SIG-M5 treated with dmso at 0.1 percent for 504 hours (cell line): ENCODE measurements at regions not wholly inside any gene's neighbourhood (a gene's known extent, or its start where the extent isn't known, plus 50 kb on each side); places are given as distances from the start of the nearest gene placed in this dataset.

Experiments
- DNase-seq: peaks from one replicate; lab custom pipeline; 2025; ENCODE audit not compliant: unreplicated experiment; lab: John Stamatoyannopoulos, UW

DNA sequence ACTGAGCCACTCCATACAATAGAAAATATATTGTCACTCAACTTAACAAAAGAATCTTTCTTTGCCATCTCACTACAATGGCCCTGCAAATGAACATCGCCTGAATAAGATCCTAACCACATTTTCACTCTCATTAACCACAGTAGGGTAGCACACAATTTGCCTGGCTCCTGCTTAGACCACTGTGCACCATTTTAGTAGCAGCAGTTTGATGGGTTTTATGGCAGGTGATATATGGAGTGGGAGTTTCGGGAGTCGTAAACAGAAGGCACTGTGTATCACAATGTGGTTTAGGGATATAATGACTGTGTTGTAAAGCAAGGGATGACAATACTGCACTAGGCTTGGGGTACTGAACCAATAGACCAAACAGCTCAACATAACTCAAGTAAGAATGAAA is 617.4 kb downstream of the BCL11A start:
- no peak for DNase-seq

DNA sequence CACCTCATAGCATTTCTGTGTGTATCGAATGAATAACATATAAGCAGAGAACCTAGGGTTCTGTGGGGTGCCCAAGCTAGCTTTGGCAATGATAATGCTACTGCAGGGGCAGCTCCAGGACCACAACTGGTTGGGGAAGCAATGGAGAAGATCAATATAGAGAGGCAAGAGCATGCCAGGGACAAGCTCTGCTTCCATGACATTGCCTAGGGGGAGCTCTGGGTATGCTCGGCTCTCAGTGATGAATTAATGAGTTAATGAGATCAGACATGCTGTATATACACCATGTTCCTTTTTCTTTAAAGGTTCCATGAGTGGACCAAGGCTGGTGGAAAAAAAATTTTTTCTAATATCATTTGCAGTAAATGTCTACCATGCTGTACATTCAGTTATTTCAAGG is 618.4 kb downstream of the BCL11A start:
- no peak for DNase-seq

DNA sequence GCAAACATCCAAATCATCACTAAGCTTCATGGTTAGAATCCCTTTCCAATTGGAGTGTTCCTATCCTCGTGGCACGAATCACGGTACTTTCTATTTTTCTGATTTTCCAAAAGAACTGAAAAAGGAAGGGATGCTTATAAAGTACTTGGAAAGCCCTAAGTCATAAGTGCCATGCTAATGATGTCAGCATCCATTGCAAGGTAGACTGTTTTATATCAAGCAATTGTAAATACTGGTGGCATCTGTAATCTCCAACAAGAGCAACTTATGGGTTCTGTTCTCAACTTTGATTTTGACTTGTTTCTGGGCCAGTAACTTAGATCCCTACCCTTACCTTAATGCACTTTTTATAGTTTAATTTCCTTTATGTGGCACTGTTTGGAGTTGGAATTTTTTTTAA is 619.5 kb downstream of the BCL11A start:
- no peak for DNase-seq

DNA sequence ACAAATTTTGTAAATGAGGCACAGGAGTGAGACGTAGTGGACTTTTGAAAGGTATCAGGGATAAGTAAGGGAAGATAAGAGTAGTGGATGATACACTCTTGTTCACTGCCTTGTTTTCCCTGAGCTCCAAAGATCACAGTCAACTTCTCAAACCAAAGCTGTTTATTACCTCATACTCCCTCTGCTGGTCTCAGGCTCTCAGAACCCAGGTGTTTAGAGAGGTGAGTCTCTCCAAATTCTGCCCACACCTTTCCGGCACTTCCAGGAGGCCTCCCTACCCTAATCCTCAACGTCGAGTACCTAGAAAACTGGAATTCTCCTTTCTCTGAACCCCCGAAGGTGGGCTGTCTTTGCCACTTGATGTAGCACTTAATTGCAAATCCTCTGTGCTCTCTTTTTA is 621.1 kb downstream of the BCL11A start:
- DNase-seq = no peak

DNA sequence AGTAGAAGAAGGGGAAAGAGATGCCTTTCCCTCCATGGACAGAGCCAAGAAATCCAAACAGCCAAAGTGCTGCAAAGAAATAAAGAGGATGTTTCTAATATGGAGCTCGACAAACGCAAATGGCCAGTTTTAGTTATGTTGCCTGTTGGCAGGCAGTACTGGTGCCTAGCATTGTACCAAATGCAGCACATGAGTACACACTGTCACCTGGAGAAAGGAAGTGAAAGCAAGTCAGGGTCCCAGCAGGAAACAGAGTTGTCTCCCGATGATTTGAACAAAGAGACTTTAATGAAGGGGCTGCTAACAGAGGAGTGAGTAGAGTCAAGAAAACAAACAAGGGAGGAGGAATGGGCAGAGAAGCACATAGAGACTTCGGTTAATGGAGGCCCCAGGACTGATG is 623.0 kb downstream of the BCL11A start:
- no peak for DNase-seq

DNA sequence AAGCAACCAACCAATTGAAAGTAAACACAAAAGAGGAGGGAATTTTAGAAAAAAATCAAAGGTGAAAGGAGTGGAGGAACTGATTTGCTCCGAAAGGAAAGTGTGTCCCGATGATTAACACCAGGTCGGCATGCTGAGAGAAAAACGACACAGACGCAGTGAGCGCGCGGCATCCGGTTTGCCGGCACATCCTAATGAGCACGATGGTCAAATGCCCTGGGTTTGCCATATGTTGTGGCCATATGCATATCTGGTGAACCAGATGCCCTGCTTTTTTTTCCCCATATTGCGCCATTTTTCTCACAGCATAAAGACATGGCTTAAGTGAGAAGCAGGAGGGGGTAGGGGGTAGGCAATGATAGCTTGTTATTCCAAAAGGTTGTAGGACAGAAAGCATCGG is 626.7 kb downstream of the BCL11A start:
- no peak for DNase-seq

DNA sequence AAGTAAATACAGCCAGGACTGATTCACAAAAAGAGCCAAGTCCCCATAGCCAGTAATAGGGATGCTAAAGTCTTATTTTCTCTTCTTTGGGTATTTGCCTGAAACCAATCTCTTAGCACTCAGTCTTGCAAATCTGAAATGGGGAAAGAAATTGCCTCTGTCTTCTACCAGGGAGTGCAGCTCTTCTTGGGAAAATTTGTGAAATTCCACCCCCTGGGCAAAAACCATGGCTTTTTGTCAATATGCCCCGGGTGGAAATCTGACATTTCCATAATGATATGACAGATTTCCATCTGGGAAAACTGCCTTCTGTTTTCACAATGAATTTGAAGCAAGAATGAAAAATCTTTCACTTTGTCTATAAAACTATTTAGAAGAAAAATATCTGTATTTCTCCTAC is 628.1 kb downstream of the BCL11A start:
- no peak for DNase-seq

DNA sequence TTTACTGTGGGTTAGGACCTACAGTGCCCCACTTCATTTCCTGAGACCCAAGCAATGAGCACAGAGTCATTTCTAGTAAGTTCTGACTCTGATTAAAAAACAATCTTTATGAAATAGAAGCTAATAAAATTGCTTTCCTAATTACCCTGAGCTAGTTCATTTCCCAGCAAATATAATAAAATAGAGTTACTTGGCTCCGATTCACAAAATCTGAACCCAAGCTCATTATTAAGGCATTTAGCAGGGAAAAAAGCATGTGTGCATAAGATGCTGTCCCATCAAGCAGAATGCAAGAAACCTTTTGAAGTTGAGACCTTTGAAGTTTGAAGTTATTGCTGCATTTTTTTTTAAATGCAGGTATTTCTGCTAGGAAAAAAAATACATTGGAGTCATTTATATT is 629.1 kb downstream of the BCL11A start:
- DNase-seq = no peak

DNA sequence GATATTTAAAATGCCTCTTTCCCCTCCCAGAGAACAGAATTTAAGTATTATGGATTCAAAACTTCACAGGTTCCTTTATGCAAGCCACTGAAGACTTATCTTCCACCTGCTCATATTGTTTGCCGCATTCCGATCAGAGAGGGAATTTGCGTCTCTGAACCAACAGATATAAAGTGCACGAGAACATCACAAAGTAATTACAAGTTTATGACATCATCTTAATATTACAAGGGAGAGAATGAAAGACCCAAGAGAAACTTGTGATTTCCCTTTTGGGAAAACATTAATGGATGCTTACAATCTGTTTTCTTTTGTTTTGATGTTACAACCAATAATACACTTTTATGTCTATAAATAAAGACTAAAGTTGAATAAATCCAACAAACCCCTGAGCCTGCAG is 631.0 kb downstream of the BCL11A start:
- DNase-seq = no peak

DNA sequence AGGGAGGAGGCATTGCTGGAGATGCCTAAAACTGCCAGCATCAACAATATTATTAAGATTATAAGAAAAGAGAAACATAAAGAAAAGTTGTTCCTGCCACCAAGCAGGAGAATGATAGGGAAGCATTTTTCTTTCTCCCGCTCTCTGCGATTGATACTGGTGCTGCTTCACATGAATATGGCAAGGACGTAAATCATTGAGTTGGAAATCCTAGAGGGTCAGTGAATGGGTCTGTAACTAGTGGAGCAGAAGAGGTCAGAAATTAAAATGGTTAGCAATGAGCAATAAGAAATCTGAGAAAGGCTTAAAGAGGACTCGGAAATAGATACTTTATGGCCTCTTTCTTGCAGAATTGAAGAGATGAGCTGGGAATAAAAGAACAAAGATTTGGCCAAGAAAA is 631.7 kb downstream of the BCL11A start:
- no peak for DNase-seq

DNA sequence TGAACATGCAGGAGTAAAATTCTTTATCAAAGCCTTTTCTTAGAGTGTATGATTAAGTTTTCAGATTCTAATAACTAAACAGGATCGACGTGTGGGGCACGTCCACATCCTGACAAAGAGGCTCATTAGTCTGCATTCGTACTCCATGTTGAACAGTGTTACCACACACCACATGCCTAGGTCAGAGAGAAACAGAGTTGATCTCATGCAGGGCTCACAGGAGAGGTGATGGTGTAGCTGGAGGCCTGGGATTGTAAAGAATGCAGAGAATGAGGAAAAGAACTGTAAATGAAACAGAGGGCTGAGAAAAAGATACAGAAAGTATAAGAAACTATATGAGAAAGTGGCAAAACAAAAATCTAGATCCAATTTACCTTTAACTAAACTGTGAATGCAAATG is 632.5 kb downstream of the BCL11A start:
- DNase-seq = no peak

DNA sequence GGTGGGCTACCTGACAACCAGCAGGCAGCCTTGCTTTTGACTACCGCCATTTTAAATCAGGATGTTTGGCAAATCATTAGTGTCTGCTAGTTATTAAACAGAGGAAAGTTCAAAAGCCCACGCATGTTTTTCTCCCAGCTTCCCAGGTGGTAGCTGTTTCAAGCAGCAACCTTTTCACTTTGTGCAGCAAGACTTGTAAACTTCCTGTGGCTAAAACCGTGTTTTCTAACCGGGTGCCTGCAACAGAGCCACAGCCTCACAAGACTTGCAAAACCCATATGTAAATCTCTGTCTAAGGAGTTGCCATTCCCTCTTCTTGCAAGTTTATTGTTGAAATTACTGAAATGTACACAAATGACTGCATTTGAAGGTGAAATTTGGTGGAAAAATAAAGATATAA is 633.1 kb downstream of the BCL11A start:
- no peak for DNase-seq

DNA sequence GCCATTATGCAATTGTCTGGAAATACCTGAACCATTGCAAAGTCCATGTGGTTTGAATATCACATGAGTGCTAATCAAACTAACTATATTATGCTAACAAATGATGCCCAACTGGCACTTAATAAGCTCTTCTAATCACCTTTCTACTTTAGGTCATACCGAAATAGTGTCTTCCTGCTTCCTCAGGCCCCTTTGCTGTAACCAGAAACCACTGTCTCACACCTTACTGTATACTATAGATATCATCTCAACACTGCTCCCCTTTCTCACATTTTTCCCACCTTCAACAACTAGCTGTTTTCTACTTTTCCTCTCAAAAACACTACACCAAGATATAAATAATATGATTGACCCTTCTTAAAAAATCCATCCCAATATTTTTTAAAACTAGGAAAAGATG is 633.9 kb downstream of the BCL11A start:
- no peak for DNase-seq

DNA sequence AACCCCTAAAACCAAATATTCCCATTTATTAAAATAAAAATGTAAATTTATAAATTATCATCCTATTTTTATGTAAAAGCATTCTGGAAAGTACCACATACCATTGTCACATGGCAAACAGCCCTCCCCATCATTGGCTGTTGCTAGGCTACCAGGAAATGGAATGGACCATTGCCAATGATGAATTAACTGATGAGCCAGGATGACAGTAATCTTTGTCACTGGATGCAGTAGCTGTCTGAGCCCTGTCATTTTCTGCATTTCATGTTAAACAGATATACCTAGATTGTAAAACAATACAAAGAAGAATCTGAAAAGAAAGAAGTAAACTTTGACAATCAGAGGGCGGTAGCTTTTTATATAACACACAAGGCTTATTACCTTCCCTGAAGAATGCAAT is 641.4 kb downstream of the BCL11A start:
- DNase-seq = no peak

DNA sequence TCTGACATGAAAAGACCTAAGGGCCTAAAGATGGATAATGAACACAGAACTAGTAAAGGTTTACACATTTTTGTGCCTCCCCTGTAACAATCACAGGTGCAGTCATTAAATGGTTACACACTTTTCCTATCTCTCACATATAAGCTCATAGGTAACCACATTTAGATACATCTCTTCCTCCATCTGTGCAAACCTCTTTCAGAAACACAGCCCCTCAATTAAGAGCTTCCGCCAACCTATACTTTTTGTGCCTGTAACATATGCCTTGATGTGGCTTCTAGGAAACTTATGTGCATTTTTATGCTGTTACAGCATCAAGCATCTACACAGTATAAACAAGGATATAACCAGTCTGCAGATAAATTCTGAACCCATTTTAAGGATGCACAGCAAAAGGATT is 643.3 kb downstream of the BCL11A start:
- no peak for DNase-seq

DNA sequence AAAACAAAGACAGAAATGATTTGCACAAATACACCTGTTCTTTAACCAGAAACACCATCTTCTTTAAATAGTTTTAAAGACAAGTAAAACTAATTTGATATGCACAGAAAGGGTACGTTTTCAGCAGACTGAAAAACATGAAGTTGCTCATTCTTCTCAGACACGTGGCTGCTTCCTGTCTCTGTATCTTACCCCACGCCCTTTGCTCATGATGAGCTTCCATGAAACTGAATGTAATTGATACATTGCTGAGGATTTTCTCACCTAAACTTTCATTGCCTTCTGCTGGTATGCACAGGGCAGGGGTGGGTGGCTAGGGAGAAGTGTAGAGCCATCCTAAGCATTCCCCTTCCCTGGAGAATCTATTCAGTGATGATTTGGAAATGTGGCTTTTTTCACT is 644.3 kb downstream of the BCL11A start:
- no peak for DNase-seq

DNA sequence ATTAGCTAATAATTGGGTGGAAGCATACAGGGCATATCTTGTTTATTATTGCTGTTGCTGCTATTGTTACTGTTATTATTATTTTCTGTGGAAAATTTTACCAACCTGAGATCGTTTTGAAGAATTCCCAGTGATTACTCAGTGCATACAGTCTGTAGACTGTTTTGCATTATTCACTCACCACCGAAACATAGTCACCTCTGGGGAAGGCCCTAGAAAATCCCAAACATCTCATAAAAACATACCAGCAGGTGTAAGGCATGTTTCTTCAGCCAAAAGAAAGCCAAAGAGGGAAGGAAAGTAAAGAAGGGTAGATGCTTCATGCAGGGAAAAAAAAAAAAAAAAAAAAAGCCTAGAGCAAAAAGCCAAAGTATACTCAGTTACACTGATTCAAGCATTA is 647.7 kb downstream of the BCL11A start:
- DNase-seq = no peak

DNA sequence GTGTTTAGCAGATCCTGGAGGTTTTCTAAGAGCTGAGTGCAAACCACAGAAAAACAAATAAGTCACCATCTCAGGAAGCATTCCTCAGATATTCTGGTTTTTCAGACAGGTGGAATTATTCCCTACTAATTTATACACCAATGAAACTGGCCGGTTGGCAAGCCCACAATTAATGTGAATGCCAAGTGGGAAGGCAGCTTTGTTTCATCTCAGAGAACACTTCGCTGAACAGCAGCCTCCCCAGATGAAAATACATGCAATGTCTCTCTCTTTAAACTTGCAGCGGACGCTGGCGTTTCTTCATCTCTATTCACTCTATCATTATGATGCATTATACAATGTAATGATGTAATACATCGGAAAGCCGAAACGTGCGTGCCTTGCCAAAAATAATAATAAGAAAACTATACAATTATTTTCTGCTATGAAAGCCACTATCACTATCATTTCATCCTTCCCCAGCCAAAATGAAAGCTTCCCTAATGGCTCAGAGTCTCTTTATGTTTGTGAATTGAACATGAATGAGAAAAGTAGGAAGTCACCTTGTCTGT is 649.4 kb downstream of the BCL11A start:
- DNase-seq = no peak

DNA sequence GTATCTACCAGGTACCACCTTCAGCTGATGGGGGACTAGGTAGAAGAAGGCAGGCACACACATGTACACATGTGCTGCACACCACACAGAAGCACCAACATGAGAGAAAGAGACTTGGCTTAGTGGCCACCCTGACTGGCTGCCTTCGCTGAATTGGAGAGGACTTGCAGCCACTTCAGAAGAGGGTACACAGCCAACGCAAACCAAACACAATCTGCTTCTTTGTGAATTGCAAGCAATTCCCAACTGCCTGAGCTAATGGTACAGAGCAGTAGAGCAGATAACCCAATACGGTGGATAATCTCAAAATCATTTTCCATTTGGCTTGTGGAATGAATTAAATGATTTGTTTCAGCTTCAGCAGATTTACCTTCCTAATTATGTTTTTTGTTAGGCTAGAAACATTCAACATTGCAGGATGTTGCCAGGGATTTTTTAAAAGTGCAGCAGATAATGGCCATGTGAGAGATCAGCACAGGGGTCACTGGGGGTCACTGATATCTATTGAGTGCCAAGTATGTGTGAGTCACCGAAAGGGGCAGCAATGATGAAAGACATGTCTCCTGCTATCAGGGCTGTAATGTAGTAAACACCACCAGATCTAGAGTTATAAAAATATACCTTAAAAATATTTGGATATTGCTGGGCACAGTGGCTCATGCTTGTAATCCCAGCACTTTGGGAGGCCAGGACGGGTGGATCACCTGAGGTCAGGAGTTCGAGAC is 652.6 kb downstream of the BCL11A start:
- no peak for DNase-seq

DNA sequence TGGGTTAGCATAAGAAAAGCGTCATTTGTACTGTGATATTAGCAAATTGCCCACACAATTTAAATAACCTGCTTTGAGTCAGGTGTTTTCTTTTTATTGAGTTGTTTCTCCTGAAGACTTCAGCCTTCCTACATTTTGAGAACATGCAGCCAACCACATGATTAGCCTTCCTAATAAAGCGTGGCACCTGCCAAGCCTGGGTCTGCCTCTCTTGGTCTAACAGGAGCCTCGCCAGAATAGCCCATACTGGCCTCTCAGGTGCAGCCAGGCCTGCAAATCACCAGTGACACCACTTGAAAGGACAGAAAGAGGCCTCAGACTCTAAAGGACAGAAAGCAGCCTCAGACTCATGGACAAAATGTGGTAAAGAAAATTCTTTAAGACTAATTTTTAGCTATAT is 653.8 kb downstream of the BCL11A start:
- DNase-seq = no peak

DNA sequence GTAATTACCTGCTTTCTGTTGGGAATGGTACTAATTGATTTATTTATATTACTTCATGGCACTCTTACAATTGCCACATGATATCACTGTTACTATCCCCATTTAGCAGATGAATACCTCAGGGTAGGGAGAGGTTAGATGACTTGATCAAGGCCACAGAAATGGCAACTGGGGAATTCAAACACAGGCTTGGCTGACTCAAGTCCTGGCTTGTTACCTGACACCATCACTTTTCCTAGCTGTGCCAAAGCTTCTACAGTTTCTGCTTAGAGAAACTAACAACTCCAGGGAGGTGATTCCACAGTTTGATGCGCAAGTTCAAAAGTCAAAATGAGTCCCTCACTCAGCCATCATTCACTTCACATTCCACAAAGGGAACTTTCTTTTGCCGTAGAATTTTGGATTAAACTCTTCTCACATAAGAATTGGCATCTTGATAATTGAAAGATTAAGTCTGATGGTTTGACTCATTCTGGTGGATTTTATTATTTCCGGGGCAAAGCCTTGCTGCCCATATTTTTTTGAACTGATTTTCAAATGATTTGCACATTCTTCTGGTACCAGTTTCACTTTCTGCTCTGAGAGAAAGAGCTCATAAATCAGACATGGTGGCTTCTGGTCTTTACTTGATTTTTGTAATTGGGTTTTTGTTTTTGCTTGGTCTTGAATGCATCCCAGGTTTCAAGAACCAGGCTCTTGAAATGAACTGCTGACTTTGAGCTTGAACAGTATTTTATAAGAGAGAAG is 656.8 kb downstream of the BCL11A start:
- DNase-seq = no peak

DNA sequence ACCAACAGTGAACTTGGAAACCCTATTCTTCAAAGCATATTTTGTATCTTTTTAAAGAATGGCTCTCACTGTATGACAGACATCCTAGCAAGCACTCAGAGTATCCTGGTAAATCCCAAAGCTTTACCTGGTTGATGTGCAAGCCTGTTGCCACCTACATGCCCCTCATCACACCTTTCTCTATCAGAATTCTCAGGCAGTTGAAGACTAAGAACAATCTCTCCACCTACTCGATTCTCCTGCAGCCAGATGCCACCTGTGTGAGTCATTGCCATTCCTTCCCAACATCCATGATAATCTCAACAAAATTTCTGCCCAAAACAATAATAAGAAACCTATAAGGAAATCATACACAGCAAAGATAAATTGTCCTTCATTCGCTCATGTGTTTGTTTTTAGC is 659.8 kb downstream of the BCL11A start:
- no peak for DNase-seq

DNA sequence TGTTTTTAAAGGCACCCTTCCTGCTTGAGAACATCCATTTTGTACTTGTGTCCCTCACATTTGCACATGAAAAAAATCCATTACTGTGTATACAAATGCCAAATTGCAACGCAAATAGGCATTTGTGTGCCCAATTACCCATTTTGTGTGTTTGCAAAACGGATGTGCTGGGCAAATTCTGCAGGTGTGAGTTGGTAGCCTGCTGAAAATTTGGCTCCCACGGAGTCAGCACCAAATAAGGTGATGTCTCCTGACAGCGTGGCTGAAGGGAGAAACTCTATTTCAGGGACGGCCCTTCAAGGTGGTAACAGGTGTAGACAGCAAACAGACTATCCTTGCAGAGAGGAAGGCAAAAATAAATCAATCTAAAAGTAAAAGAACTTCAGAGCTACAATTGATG is 661.1 kb downstream of the BCL11A start:
- no peak for DNase-seq
